ENCODE measurements at regions not wholly inside any gene's neighbourhood (a gene's known extent, or its start where the extent isn't known, plus 50 kb on each side); places are given as distances from the start of the nearest gene placed in this dataset.

- TF ChIP-seq CTCF (IDR thresholded peaks at IDR 0.05; ENCODE audit: poor library complexity, severe bottlenecking): no peak
- no peak for TF ChIP-seq REST (IDR thresholded peaks at IDR 0.05; ENCODE audit: borderline replicate concordance)
- no peak for TF ChIP-seq SMC3 (conservative IDR thresholded peaks at IDR 0.05; ENCODE audit: poor library complexity)
- no peak for TF ChIP-seq TAF1 (IDR thresholded peaks at IDR 0.05; ENCODE audit: low read depth)
- TF ChIP-seq EZH2 (IDR thresholded peaks at IDR 0.05; ENCODE audit: borderline replicate concordance, insufficient read depth, low read length, poor library complexity, severe bottlenecking): no peak
- no peak for TF ChIP-seq POLR2AphosphoS5 (IDR thresholded peaks at IDR 0.05)
- no peak for TF ChIP-seq RAD21 (conservative IDR thresholded peaks at IDR 0.05)
- TF ChIP-seq MXI1 (conservative IDR thresholded peaks at IDR 0.05; ENCODE audit: poor library complexity, severe bottlenecking): no peak
Measured at GRCh38 chr12:39102474-39103209, 197.3 kb upstream of the CPNE8 start.
